ENCODE measurements at regions not wholly inside any gene's neighbourhood (a gene's known extent, or its start where the extent isn't known, plus 50 kb on each side); places are given as distances from the start of the nearest gene placed in this dataset.

DNA sequence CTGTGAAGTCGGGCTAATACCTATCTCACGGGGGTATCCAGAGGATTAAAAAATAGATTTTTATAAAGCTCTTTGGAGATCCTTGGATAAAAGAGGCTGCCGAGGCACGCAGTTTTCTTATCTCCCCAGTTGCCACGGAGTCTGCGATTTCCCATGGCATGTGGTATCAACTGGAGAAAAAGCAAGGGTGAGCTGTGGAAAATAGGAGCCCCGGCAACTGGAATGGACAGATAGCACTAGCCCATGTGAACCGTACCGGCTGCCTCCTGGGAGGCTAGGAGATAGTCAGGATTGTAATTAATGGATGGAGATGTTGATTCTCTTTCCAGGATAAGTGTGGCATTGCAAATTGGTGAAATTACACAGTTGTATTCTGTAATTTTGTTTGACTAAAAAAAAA lies 407.6 kb upstream of the KCNH7 start:
- no peaks in the 10 kb centered on the region for H3K9me2 ChIP-seq (ENCODE audit: insufficient read depth, low read length)
- no peak overlapping the region for H3K27ac ChIP-seq (ENCODE audit: low read length)
- no peak overlapping the region for H3K9ac ChIP-seq (ENCODE audit: low read length)
- TF ChIP-seq SMC3 (conservative IDR thresholded peaks at IDR 0.05; ENCODE audit: poor library complexity) (no peak), EZH2 (IDR thresholded peaks at IDR 0.05; ENCODE audit: borderline replicate concordance, insufficient read depth, low read length, poor library complexity, severe bottlenecking) (no peak), TAF1 (IDR thresholded peaks at IDR 0.05; ENCODE audit: low read depth) (no peak), MXI1 (conservative IDR thresholded peaks at IDR 0.05; ENCODE audit: poor library complexity, severe bottlenecking) (no peak), RAD21 (conservative IDR thresholded peaks at IDR 0.05) (no peak), EP300 (conservative IDR thresholded peaks at IDR 0.05; ENCODE audit: poor library complexity, severe bottlenecking) (no peak), POLR2AphosphoS5 (IDR thresholded peaks at IDR 0.05) (no peak)
- TF ChIP-seq, protein P1, sequence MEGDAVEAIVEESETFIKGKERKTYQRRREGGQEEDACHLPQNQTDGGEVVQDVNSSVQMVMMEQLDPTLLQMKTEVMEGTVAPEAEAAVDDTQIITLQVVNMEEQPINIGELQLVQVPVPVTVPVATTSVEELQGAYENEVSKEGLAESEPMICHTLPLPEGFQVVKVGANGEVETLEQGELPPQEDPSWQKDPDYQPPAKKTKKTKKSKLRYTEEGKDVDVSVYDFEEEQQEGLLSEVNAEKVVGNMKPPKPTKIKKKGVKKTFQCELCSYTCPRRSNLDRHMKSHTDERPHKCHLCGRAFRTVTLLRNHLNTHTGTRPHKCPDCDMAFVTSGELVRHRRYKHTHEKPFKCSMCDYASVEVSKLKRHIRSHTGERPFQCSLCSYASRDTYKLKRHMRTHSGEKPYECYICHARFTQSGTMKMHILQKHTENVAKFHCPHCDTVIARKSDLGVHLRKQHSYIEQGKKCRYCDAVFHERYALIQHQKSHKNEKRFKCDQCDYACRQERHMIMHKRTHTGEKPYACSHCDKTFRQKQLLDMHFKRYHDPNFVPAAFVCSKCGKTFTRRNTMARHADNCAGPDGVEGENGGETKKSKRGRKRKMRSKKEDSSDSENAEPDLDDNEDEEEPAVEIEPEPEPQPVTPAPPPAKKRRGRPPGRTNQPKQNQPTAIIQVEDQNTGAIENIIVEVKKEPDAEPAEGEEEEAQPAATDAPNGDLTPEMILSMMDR (IDR thresholded peaks at IDR 0.05; ENCODE audit: poor library complexity, severe bottlenecking) = no peak
- TF ChIP-seq, protein P2, sequence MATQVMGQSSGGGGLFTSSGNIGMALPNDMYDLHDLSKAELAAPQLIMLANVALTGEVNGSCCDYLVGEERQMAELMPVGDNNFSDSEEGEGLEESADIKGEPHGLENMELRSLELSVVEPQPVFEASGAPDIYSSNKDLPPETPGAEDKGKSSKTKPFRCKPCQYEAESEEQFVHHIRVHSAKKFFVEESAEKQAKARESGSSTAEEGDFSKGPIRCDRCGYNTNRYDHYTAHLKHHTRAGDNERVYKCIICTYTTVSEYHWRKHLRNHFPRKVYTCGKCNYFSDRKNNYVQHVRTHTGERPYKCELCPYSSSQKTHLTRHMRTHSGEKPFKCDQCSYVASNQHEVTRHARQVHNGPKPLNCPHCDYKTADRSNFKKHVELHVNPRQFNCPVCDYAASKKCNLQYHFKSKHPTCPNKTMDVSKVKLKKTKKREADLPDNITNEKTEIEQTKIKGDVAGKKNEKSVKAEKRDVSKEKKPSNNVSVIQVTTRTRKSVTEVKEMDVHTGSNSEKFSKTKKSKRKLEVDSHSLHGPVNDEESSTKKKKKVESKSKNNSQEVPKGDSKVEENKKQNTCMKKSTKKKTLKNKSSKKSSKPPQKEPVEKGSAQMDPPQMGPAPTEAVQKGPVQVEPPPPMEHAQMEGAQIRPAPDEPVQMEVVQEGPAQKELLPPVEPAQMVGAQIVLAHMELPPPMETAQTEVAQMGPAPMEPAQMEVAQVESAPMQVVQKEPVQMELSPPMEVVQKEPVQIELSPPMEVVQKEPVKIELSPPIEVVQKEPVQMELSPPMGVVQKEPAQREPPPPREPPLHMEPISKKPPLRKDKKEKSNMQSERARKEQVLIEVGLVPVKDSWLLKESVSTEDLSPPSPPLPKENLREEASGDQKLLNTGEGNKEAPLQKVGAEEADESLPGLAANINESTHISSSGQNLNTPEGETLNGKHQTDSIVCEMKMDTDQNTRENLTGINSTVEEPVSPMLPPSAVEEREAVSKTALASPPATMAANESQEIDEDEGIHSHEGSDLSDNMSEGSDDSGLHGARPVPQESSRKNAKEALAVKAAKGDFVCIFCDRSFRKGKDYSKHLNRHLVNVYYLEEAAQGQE (IDR thresholded peaks at IDR 0.05; ENCODE audit: borderline replicate concordance) = no peak
- no peak overlapping the region for H3K4me3 ChIP-seq (ENCODE audit: low read length)
- no peak overlapping the region for H2AFZ ChIP-seq (ENCODE audit: low read depth, low read length)
- no peaks in the 10 kb centered on the region for H4K20me1 ChIP-seq (ENCODE audit: insufficient read depth)
- H3K9me3 ChIP-seq (ENCODE audit: low read length) = no peaks in the 10 kb centered on the region
- H3K79me2 ChIP-seq (replicated peaks; ENCODE audit: insufficient read depth, low read length) = no peaks in the 10 kb centered on the region
- H3K36me3 ChIP-seq (ENCODE audit: insufficient read depth, low read length) = no peaks in the 10 kb centered on the region
- no peaks in the 10 kb centered on the region for H3K27me3 ChIP-seq (ENCODE audit: insufficient read depth, low read depth, low read length)
- no peaks in the 10 kb centered on the region for H3F3A ChIP-seq (ENCODE audit: insufficient read depth, low read length, poor library complexity, severe bottlenecking)
- no peak overlapping the region for H3K4me2 ChIP-seq (ENCODE audit: low read length)

- H2AFZ ChIP-seq (ENCODE audit: low read depth, low read length) = no peak overlapping the region
- TF ChIP-seq, protein P1 (IDR thresholded peaks at IDR 0.05; ENCODE audit: poor library complexity, severe bottlenecking) = no peak
- no peak for TF ChIP-seq SMC3 (conservative IDR thresholded peaks at IDR 0.05; ENCODE audit: poor library complexity)
- TF ChIP-seq EP300 (conservative IDR thresholded peaks at IDR 0.05; ENCODE audit: poor library complexity, severe bottlenecking) = no peak
- TF ChIP-seq EZH2 (IDR thresholded peaks at IDR 0.05; ENCODE audit: borderline replicate concordance, insufficient read depth, low read length, poor library complexity, severe bottlenecking) = no peak
- no peak for TF ChIP-seq RAD21 (conservative IDR thresholded peaks at IDR 0.05)
- TF ChIP-seq, protein P2 (IDR thresholded peaks at IDR 0.05; ENCODE audit: borderline replicate concordance) = no peak
- TF ChIP-seq POLR2AphosphoS5 (IDR thresholded peaks at IDR 0.05) = no peak
- TF ChIP-seq MXI1 (conservative IDR thresholded peaks at IDR 0.05; ENCODE audit: poor library complexity, severe bottlenecking) = no peak
- TF ChIP-seq TAF1 (IDR thresholded peaks at IDR 0.05; ENCODE audit: low read depth) = no peak
- H3K79me2 ChIP-seq (replicated peaks; ENCODE audit: insufficient read depth, low read length) = no peaks in the 10 kb centered on the region
- H3K9me3 ChIP-seq (ENCODE audit: low read length) = no peaks in the 10 kb centered on the region
- no peak overlapping the region for H3K9ac ChIP-seq (ENCODE audit: low read length)
- H3K27ac ChIP-seq (ENCODE audit: low read length) = no peak overlapping the region
- H3K27me3 ChIP-seq (ENCODE audit: insufficient read depth, low read depth, low read length) = no peaks in the 10 kb centered on the region
- no peaks in the 10 kb centered on the region for H3K9me2 ChIP-seq (ENCODE audit: insufficient read depth, low read length)
- H3F3A ChIP-seq (ENCODE audit: insufficient read depth, low read length, poor library complexity, severe bottlenecking) = no peaks in the 10 kb centered on the region
- H4K20me1 ChIP-seq (ENCODE audit: insufficient read depth) = no peaks in the 10 kb centered on the region
- no peak overlapping the region for H3K4me3 ChIP-seq (ENCODE audit: low read length)
- no peaks in the 10 kb centered on the region for H3K36me3 ChIP-seq (ENCODE audit: insufficient read depth, low read length)
- H3K4me2 ChIP-seq (ENCODE audit: low read length) = no peak overlapping the region
Measured at GRCh38 chr2:163236553-163236952, 398.0 kb upstream of the KCNH7 start.
